HepG2 (cell line): ENCODE measurements at regions not wholly inside any gene's neighbourhood (a gene's known extent, or its start where the extent isn't known, plus 50 kb on each side); places are given as distances from the start of the nearest gene placed in this dataset.
"Not testable (repeated sequence)": the region's sequence is repeated elsewhere in the genome, so short reads cannot be mapped to it uniquely, and the experiment has no call there.

Source experiments
- ATAC-seq: fragments of 200-7000 bp; cut with Tn5 transposase; 3 replicates; pipeline ENCODE4 v1.9.1; 2020; ENCODE audit warnings: mild to moderate bottlenecking, moderate library complexity
- BruUV-seq: library from RNA; stranded (reverse); fragments of 400-500 nt; replicated peaks from 2 replicates; lab custom pipeline; 2021; lab: Mats Ljungman, UMichigan
- CTCF ChIA-PET: fragments of 300-600 bp; formaldehyde crosslinking; extraction: SDS; loops from one replicate; lab custom pipeline; 2021; ENCODE audit warnings: low total read pairs, inconsistent platforms, low intra/inter-chr PET ratio; lab: Yijun Ruan, JAX
- POLR2A ChIA-PET: fragments of 350-600 bp; sonication (Branson Sonifier 250); formaldehyde crosslinking; loops from one replicate; lab custom pipeline; 2020; ENCODE audit warnings: antibody characterized with exemption, inconsistent platforms; lab: Yijun Ruan, JAX
- DNase-seq: peaks from one replicate; pipeline ENCODE4 v3.0.0-alpha.2; 2015; ENCODE audit warnings: low spot score
- FAIRE-seq: peaks from 3 replicates; lab custom pipeline; 2011; peaks lifted over from hg19 to GRCh38; lab: Jason Lieb, UNC
- H2AFZ ChIP-seq: one replicate; pipeline ENCODE4 v1.6.1; 2011; ENCODE audit warnings: low read length, inconsistent platforms
- H3K27ac ChIP-seq: fragments of 300-600 bp; 3 replicates; pipeline ENCODE4 v1.8.0; 2011; ENCODE audit warnings: mixed run types, mild to moderate bottlenecking, mixed read lengths, low read length, inconsistent platforms; ENCODE audit not compliant: insufficient read depth; ENCODE audit errors: extremely low read length
- H3K27me3 ChIP-seq, 2 experiments: fragments of 200-600 bp in 1 of 2; 2 replicates in 1 of 2; 3 replicates in 1 of 2; pipeline versions ENCODE4 v1.6.0 to v1.8.0; 2011; ENCODE audit warnings: low read length in 2 of 2, mild to moderate bottlenecking in 2 of 2, moderate library complexity in 2 of 2, inconsistent platforms in 1 of 2; ENCODE audit not compliant: insufficient read depth in 2 of 2, control insufficient read depth in 1 of 2
- H3K36me3 ChIP-seq, 2 experiments: fragments of 200-600 bp in 1 of 2; replicated peaks in 1 of 2; 2 replicates in 1 of 2; 3 replicates in 1 of 2; pipeline versions ENCODE4 v1.5.1 to v1.8.0; 2011; ENCODE audit warnings: low read length in 2 of 2, inconsistent platforms in 1 of 2; ENCODE audit not compliant: insufficient read depth in 2 of 2, control insufficient read depth in 1 of 2
- H3K4me1 ChIP-seq: 2 replicates; pipeline ENCODE4 v1.5.1; 2012; ENCODE audit warnings: low read length, inconsistent platforms; ENCODE audit not compliant: insufficient read depth
- H3K4me2 ChIP-seq: 2 replicates; pipeline ENCODE4 v1.6.0; 2011; ENCODE audit warnings: low read depth, low read length, inconsistent platforms
- H3K4me3 ChIP-seq, 3 experiments: fragments of 200-600 bp in 1 of 3; sonication (generic), shearing (Covaris generic) in 1 of 3; replicated peaks in 1 of 3; 2 replicates each; pipeline ENCODE4 v1.5.1; 2011 to 2016; ENCODE audit warnings: low read length in 3 of 3, inconsistent platforms in 2 of 3, low read depth in 2 of 3, mild to moderate bottlenecking in 2 of 3, control low read depth in 1 of 3, mixed read lengths in 1 of 3; ENCODE audit not compliant: insufficient read depth in 1 of 3
- H3K79me2 ChIP-seq: one replicate; pipeline ENCODE4 v1.6.1; 2011; ENCODE audit warnings: low read length, inconsistent platforms; ENCODE audit not compliant: insufficient read depth
- H3K9ac ChIP-seq: 2 replicates; pipeline ENCODE4 v1.6.0; 2011; ENCODE audit warnings: mild to moderate bottlenecking, low read depth, low read length, inconsistent platforms; ENCODE audit not compliant: insufficient read depth
- H3K9me3 ChIP-seq: 2 replicates; pipeline ENCODE4 v1.5.1; 2012; ENCODE audit warnings: mild to moderate bottlenecking, low read length
- H4K20me1 ChIP-seq: 2 replicates; pipeline ENCODE4 v1.6.0; 2011; ENCODE audit warnings: inconsistent platforms, mild to moderate bottlenecking, low read length, moderate library complexity; ENCODE audit not compliant: insufficient read depth
- ARID5B ChIP-seq: IDR thresholded peaks from 2 replicates; pipeline ENCODE4 v1.4.0; 2020; ENCODE audit warnings: mild to moderate bottlenecking, missing genetic modification reagents
- ATF4 ChIP-seq, 2 experiments: fragments of 450-650 bp in 1 of 2; sonication (generic) in 1 of 2; formaldehyde crosslinking; IDR thresholded peaks; 2 replicates each; pipeline versions ENCODE4 v1.5.0 to v1.8.0; 2020 to 2022; ENCODE audit warnings: mild to moderate bottlenecking in 1 of 2, missing genetic modification reagents in 1 of 2
- ZBTB39 ChIP-seq: sonication (generic); formaldehyde crosslinking; IDR thresholded peaks from 2 replicates; pipeline ENCODE4 v1.5.0; 2020; ENCODE audit warnings: missing genetic modification reagents
- whole genome bisulfite sequencing: methylation state at CpG from one replicate; pipeline ENCODE4 v1.1.6; 2017; ENCODE audit warnings: low lambda C conversion rate; 5-methylcytosine and 5-hydroxymethylcytosine counted together
- in situ Hi-C: cut with HindIII; loops from 2 replicates; pipeline ENCODE4 v1.10.0; 2017; ENCODE audit warnings: low pct_unique_long_range_greater_than_20kb; ENCODE audit not compliant: extremely low pct_ligation_motif_present
- intact Hi-C: fragments of 100-400 bp; cut with micrococcal nuclease; formaldehyde crosslinking; loops from one replicate; pipeline ENCODE4 v1.10.0; 2022; ENCODE audit not compliant: unreplicated experiment

GRCh38 chr16:63130942-63131341 lies 1094.7 kb upstream of the CDH8 start (continued):
- no peak for TF ChIP-seq ARID5B (CRISPR knock-in tag)

GRCh38 chr16:63129411-63130125 lies 1093.3 kb upstream of the CDH8 start:
- in situ Hi-C loops (no loop called here), intact Hi-C loops (no loop called here)
- no TSS peak for BruUV-seq
- H3K27me3 ChIP-seq: no peaks in the 10 kb centered on the region
- H3K4me2 ChIP-seq: no peak overlapping the region
- no peak overlapping the region for H3K9ac ChIP-seq
- H3K4me1 ChIP-seq: no peaks in the 10 kb centered on the region
- FAIRE-seq (no peak), ATAC-seq (no peak), DNase-seq (no peak)
- no peak overlapping the region for H3K4me3 ChIP-seq
- H3K36me3 ChIP-seq: no peaks in the 10 kb centered on the region
- ChIA-PET POLR2A (no interaction called here), CTCF (no interaction called here)
- H3K27ac ChIP-seq: no peak overlapping the region
- H4K20me1 ChIP-seq: no peaks in the 10 kb centered on the region
- 65% methylated on average over 32 of the region's 46 CpGs for WGBS
- peaks cover 50% of the 10 kb centered on the region for H3K9me3 ChIP-seq
- H2AFZ ChIP-seq: no peak overlapping the region
- no peaks in the 10 kb centered on the region for H3K79me2 ChIP-seq
- TF ChIP-seq ZBTB39: no peak
- no peak for TF ChIP-seq ATF4 (CRISPR knock-in tag; IDR thresholded peaks at IDR 0.05)

GRCh38 chr16:63119905-63120304 lies 1083.7 kb upstream of the CDH8 start:
- H3K27me3 ChIP-seq, DNase-seq, H3K27ac ChIP-seq, ATAC-seq, H3K4me2 ChIP-seq, H4K20me1 ChIP-seq, BruUV-seq, H3K79me2 ChIP-seq, CTCF ChIA-PET, H3K9ac ChIP-seq, H2AFZ ChIP-seq, in situ Hi-C loops, POLR2A ChIA-PET, FAIRE-seq, intact Hi-C loops, H3K36me3 ChIP-seq, H3K4me3 ChIP-seq, H3K4me1 ChIP-seq: not testable (repeated sequence)
- 77% methylated on average over 23 of the region's 23 CpGs for WGBS
- H3K9me3 ChIP-seq: peaks cover 55% of the 10 kb centered on the region
